Astrocyte (in vitro differentiated cells and primary cell): ENCODE measurements at regions not wholly inside any gene's neighbourhood (a gene's known extent, or its start where the extent isn't known, plus 50 kb on each side); places are given as distances from the start of the nearest gene placed in this dataset.

ENCODE experiments used
- EZH2 ChIP-seq: IDR thresholded peaks from 2 replicates; pipeline ENCODE4 v1.6.1; 2012; ENCODE audit warnings: mild to moderate bottlenecking, low read length, inconsistent platforms; ENCODE audit not compliant: insufficient read depth
- TF ChIP-seq, protein P1 (sequence below): IDR thresholded peaks from 2 replicates; pipeline ENCODE4 v1.5.1; 2011; ENCODE audit warnings: low read depth, mild to moderate bottlenecking, inconsistent platforms, low read length, moderate library complexity; ENCODE audit not compliant: insufficient read depth

DNA sequence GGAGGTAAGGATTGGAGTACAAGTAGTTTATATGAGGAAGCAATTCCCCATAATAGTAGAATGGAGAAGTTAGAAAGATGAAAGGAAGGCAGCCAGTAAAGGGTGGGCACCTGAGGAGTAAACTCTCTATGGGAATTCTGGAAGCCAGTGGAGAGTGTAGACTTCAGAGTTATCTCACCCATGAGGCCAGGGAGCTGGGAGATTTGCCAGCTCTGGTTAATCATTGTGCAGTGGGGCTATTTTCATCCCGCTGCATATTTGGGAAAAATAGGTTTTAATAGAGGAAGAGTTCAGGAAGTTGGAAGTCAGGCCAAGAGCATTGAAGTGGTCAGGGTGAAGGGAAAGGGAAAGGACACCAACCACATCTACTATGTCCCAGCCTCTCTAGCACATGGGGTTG lies 242.3 kb upstream of the BRINP1 start:
- TF ChIP-seq, protein P1, sequence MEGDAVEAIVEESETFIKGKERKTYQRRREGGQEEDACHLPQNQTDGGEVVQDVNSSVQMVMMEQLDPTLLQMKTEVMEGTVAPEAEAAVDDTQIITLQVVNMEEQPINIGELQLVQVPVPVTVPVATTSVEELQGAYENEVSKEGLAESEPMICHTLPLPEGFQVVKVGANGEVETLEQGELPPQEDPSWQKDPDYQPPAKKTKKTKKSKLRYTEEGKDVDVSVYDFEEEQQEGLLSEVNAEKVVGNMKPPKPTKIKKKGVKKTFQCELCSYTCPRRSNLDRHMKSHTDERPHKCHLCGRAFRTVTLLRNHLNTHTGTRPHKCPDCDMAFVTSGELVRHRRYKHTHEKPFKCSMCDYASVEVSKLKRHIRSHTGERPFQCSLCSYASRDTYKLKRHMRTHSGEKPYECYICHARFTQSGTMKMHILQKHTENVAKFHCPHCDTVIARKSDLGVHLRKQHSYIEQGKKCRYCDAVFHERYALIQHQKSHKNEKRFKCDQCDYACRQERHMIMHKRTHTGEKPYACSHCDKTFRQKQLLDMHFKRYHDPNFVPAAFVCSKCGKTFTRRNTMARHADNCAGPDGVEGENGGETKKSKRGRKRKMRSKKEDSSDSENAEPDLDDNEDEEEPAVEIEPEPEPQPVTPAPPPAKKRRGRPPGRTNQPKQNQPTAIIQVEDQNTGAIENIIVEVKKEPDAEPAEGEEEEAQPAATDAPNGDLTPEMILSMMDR = no peak
- TF ChIP-seq EZH2 = no peak
